GM23338 (cell line): ENCODE measurements at regions not wholly inside any gene's neighbourhood (a gene's known extent, or its start where the extent isn't known, plus 50 kb on each side); places are given as distances from the start of the nearest gene placed in this dataset.

Experiments used
- CTCF ChIP-seq, 2 experiments: fragments of 200-600 bp in 1 of 2; sonication (generic) in 1 of 2; conservative IDR thresholded peaks; 2 replicates each; pipeline versions ENCODE4 v1.5.1 to v1.6.1; 2016 to 2017; ENCODE audit warnings: antibody characterized with exemption in 2 of 2, low read depth in 2 of 2, mild to moderate bottlenecking in 2 of 2, moderate library complexity in 1 of 2
- EZH2 ChIP-seq: fragments of 200-600 bp; sonication (generic); IDR thresholded peaks from one replicate; pipeline ENCODE4 v1.8.0; 2017; ENCODE audit warnings: antibody characterized with exemption, mild to moderate bottlenecking, low read depth; ENCODE audit not compliant: unreplicated experiment
- EZH2phosphoT487 ChIP-seq: fragments of 200-600 bp; sonication (generic); IDR thresholded peaks from one replicate; pipeline ENCODE4 v1.8.1; 2018; ENCODE audit warnings: antibody characterized with exemption; ENCODE audit not compliant: unreplicated experiment
- POLR2AphosphoS5 ChIP-seq: IDR thresholded peaks from 2 replicates; pipeline ENCODE4 v1.6.1; 2016; ENCODE audit warnings: antibody characterized with exemption, low read depth

DNA sequence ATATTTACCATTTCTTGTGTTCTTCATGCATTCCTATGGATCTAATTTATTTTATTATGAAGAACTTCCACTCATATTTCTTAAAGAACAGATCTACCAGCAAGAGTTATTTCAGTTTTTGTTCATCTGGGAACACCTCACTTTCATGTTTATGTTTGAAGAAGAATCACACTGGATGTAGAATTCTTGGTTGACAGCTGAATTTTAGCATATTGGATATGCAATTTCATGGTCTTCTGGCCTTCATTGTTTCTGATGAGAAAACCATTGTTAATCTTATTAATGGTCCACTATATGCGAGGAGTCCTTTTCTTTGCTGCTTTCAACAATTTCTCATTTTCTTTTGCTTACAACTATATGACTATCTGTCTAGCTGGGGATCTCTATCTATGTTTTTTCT is 189.2 kb downstream of the UXS1 start:
- TF ChIP-seq EZH2 (no peak), CTCF (conservative IDR thresholded peaks at IDR 0.05; ENCODE audit: low read depth in 2 of 2) (no peak), POLR2AphosphoS5 (no peak), EZH2phosphoT487 (no peak)
